ENCODE measurements at regions not wholly inside any gene's neighbourhood (a gene's known extent, or its start where the extent isn't known, plus 50 kb on each side); places are given as distances from the start of the nearest gene placed in this dataset.

- no peak for TF ChIP-seq CTCF (IDR thresholded peaks at IDR 0.05)
- no peak for TF ChIP-seq POLR2A (IDR thresholded peaks at IDR 0.05)
These were observed 557.7 kb upstream of the NR3C2 start for GRCh38 chr4:148999924-149000323.
